CD14-positive monocyte (primary cell): ENCODE measurements at regions not wholly inside any gene's neighbourhood (a gene's known extent, or its start where the extent isn't known, plus 50 kb on each side); places are given as distances from the start of the nearest gene placed in this dataset.

ENCODE experiments used
- DNase-seq, 3 donors: peaks; one replicate each; pipeline ENCODE4 v3.0.0-alpha.2; 2011 to 2022
- H2AFZ ChIP-seq: 2 replicates; pipeline ENCODE4 v1.6.0; 2012; ENCODE audit warnings: mild to moderate bottlenecking, low read depth, low read length, inconsistent platforms; ENCODE audit not compliant: insufficient read depth, poor library complexity, severe bottlenecking
- H3K27ac ChIP-seq, 2 donors: 1 replicate in 1 of 2; 2 replicates in 1 of 2; pipeline ENCODE4 v1.5.1; 2012 to 2013; ENCODE audit warnings: low read length in 2 of 2, control low read depth in 1 of 2, inconsistent platforms in 1 of 2, low read depth in 1 of 2, mild to moderate bottlenecking in 1 of 2
- H3K27me3 ChIP-seq, 2 donors: one replicate each; pipeline versions ENCODE4 v1.6.0 to v1.6.1; 2011 to 2013; ENCODE audit warnings: low read length in 2 of 2; ENCODE audit not compliant: control insufficient read depth in 2 of 2, insufficient read depth in 2 of 2
- H3K36me3 ChIP-seq, 2 donors: replicated peaks in 1 of 2; 1 replicate in 1 of 2; 2 replicates in 1 of 2; pipeline versions ENCODE4 v1.5.1 to v1.6.1; 2012 to 2013; ENCODE audit warnings: low read length in 2 of 2, control low read depth in 1 of 2, inconsistent platforms in 1 of 2, mild to moderate bottlenecking in 1 of 2; ENCODE audit not compliant: insufficient read depth in 2 of 2, control insufficient read depth in 1 of 2
- H3K4me1 ChIP-seq, 2 donors: 1 replicate in 1 of 2; 2 replicates in 1 of 2; pipeline versions ENCODE4 v1.5.1 to v1.6.1; 2012 to 2013; ENCODE audit warnings: low read length in 2 of 2, control low read depth in 1 of 2, inconsistent platforms in 1 of 2, mild to moderate bottlenecking in 1 of 2, moderate library complexity in 1 of 2; ENCODE audit not compliant: insufficient read depth in 2 of 2, control insufficient read depth in 1 of 2
- H3K4me2 ChIP-seq: replicated peaks from 2 replicates; pipeline ENCODE3; 2012; ENCODE audit warnings: low read length, moderate library complexity, mild to moderate bottlenecking; ENCODE audit not compliant: poor library complexity, severe bottlenecking; ENCODE audit errors: extremely low read depth
- H3K4me3 ChIP-seq, 3 experiments: fragments of 200-600 bp in 1 of 3; sonication (generic) in 1 of 3; replicated peaks in 1 of 3; 1 replicate in 2 of 3; 2 replicates in 1 of 3; pipeline ENCODE4 v1.5.1; 2011 to 2013; ENCODE audit warnings: low read length in 3 of 3, mild to moderate bottlenecking in 3 of 3, control low read depth in 2 of 3, low read depth in 2 of 3, inconsistent platforms in 1 of 3, moderate library complexity in 1 of 3
- H3K79me2 ChIP-seq: 2 replicates; pipeline ENCODE4 v1.6.0; 2012; ENCODE audit warnings: mild to moderate bottlenecking, control low read depth, inconsistent platforms, low read length, moderate library complexity; ENCODE audit not compliant: insufficient read depth
- H3K9ac ChIP-seq: 2 replicates; pipeline ENCODE4 v1.6.0; 2017; ENCODE audit warnings: low read length, mild to moderate bottlenecking; ENCODE audit not compliant: insufficient read depth, poor library complexity, severe bottlenecking
- H3K9me3 ChIP-seq, 2 donors: replicated peaks in 1 of 2; 1 replicate in 1 of 2; 2 replicates in 1 of 2; pipeline versions ENCODE4 v1.5.1 to v1.6.1; 2012 to 2013; ENCODE audit warnings: low read length in 2 of 2, control low read depth in 1 of 2; ENCODE audit not compliant: control insufficient read depth in 1 of 2, insufficient read depth in 1 of 2
- H4K20me1 ChIP-seq: 2 replicates; pipeline ENCODE4 v1.6.0; 2012; ENCODE audit warnings: mild to moderate bottlenecking, low read length, control low read depth, moderate library complexity; ENCODE audit not compliant: insufficient read depth
- H3K27ac Mint-ChIP-seq, 7 donors: one replicate each; pipeline ENCODE4 v1.8.0; 2020; ENCODE audit warnings: mild to moderate bottlenecking in 7 of 7, mixed read lengths in 7 of 7, moderate library complexity in 6 of 7, inconsistent platforms in 2 of 7
- H3K27me3 Mint-ChIP-seq, 3 donors: one replicate each; pipeline ENCODE4 v1.8.0; 2021 to 2022; ENCODE audit warnings: low read depth in 3 of 3, mild to moderate bottlenecking in 3 of 3, mixed read lengths in 3 of 3, moderate library complexity in 3 of 3, inconsistent platforms in 1 of 3
- H3K36me3 Mint-ChIP-seq, 2 donors: one replicate each; pipeline ENCODE4 v1.8.0; 2020; ENCODE audit warnings: mixed read lengths in 2 of 2, inconsistent platforms in 1 of 2, mild to moderate bottlenecking in 1 of 2
- H3K4me1 Mint-ChIP-seq: one replicate; pipeline ENCODE4 v1.8.0; 2020; ENCODE audit warnings: mild to moderate bottlenecking, mixed read lengths
- H3K4me3 Mint-ChIP-seq, 2 donors: one replicate each; pipeline ENCODE4 v1.8.0; 2020; ENCODE audit warnings: mild to moderate bottlenecking in 2 of 2, mixed read lengths in 2 of 2, moderate library complexity in 1 of 2
- H3K9me3 Mint-ChIP-seq, 7 donors: one replicate each; pipeline ENCODE4 v1.8.0; 2020 to 2022; ENCODE audit warnings: mixed read lengths in 7 of 7, mild to moderate bottlenecking in 6 of 7, moderate library complexity in 6 of 7, inconsistent platforms in 2 of 7
- CTCF ChIP-seq: fragments of 200-600 bp; IDR thresholded peaks from one replicate; pipeline ENCODE4 v1.8.0; 2022; ENCODE audit warnings: antibody characterized with exemption, mild to moderate bottlenecking
- WGBS: methylation state at CpG from one replicate; pipeline ENCODE4 v1.1.5; 2013; ENCODE audit warnings: missing lambda C conversion rate; ENCODE audit not compliant: insufficient coverage; 5-methylcytosine and 5-hydroxymethylcytosine counted together
- intact Hi-C, 2 donors: fragments of 100-400 bp; cut with micrococcal nuclease; formaldehyde crosslinking; loops; one replicate each; pipeline versions ENCODE4 v1.15.0 to v1.15.1; 2023

- no peaks in the 10 kb centered on the region for H3K79me2 ChIP-seq
- peaks cover 2 to 5% (median 4%) of the 10 kb centered on the region in 3 donors for H3K27me3 Mint-ChIP-seq
- no peak overlapping the region for H2AFZ ChIP-seq
- H4K20me1 ChIP-seq: no peaks in the 10 kb centered on the region
- no peak for TF ChIP-seq CTCF
- H3K9me3 Mint-ChIP-seq: peaks cover 1 to 11% (median 7%) of the 10 kb centered on the region in 7 donors
- H3K9me3 ChIP-seq: peaks cover 0 to 2% of the 10 kb centered on the region in 2 donors
- no peak overlapping the region for H3K4me3 ChIP-seq
- no peak overlapping the region for H3K4me2 ChIP-seq
- H3K27me3 ChIP-seq: no peaks in the 10 kb centered on the region
- no peak overlapping the region for H3K4me3 Mint-ChIP-seq
- WGBS: no CpG with 5 or more reads among the region's 3 CpGs
- H3K4me1 Mint-ChIP-seq: peaks cover 28% of the 10 kb centered on the region
- intact Hi-C loops: no loop called here
- H3K9ac ChIP-seq: no peak overlapping the region
- no peaks in the 10 kb centered on the region for H3K36me3 ChIP-seq
- H3K4me1 ChIP-seq: peaks cover 29 to 30% of the 10 kb centered on the region in 2 donors
- no peaks in the 10 kb centered on the region for H3K36me3 Mint-ChIP-seq
- no peak for DNase-seq
- H3K27ac ChIP-seq: no peak overlapping the region
- H3K27ac Mint-ChIP-seq: peak overlapping the region in 1 of 7 donors; percentile 31
Observed at GRCh38 chr10:22766693-22767092, 52.3 kb upstream of the PIP4K2A start.

DNA sequence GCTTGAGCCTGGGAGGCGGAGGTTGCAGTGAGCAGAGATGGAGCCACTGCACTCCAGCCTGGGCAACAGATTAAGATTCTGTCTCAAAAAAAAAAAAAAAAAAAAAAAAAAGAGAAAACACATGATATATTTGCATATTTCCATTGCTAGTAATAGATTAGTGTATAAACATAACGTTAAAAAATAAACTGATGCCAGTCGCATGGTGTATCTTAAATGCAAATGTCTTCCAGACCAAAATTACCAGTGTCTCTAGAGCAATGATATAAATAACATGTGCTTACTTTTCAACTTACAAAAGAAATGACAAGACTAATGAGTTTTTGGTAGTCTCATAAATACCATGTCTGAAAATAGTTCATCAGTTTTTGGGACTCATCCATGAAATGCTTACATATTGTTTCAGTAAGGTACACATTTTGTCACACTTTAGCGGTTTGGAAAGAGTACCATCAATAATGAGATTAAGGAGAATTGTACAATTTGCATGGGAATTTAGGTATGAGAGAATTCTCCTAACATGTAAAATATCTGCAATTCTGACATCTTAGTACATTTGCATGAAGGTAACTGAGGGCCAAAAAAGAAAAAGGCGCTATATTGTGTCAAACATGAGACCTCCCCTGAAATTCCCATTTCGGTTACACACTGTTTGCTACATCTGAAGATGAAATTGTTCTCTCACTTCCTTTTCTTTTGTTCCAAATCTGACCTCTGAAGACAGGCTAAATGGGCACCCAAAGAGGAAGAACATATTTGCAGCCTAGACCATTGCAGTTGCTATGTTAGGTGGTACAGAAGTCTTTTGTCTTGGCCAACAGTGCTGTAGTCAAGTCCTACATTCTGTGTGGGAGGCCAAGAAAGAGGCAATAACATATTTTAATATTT, 51.5 kb upstream of the PIP4K2A start:
- Mint-ChIP-seq H3K27me3 (peaks cover 2 to 5% (median 5%) of the 10 kb centered on the region in 3 donors), H3K9me3 (peaks cover 1 to 6% (median 4%) of the 10 kb centered on the region in 7 donors), H3K36me3 (no peaks in the 10 kb centered on the region), H3K4me1 (peaks cover 28% of the 10 kb centered on the region), H3K27ac (peak overlapping the region in 4 of 7 donors; percentile 17 to 68 (median 52)), H3K4me3 (peak overlapping the region in 1 of 2 donors; percentile 56)
- intact Hi-C loops: no loop called here
- Histone ChIP-seq H3K27ac (peak overlapping the region; percentile 4 to 5), H3K9me3 (peaks cover 0 to 2% of the 10 kb centered on the region in 2 donors), H2AFZ (no peak overlapping the region), H3K4me3 (no peak overlapping the region), H3K79me2 (no peaks in the 10 kb centered on the region), H3K4me2 (peak overlapping the region; percentile 2), H3K27me3 (no peaks in the 10 kb centered on the region), H3K9ac (no peak overlapping the region), H4K20me1 (no peaks in the 10 kb centered on the region), H3K4me1 (peaks cover 29 to 30% of the 10 kb centered on the region in 2 donors), H3K36me3 (no peaks in the 10 kb centered on the region)
- no CpG with 5 or more reads among the region's 6 CpGs for WGBS
- peak; percentile 32 to 55 (median 52) for DNase-seq
- no peak for TF ChIP-seq CTCF
